CD8-positive, alpha-beta memory T cell (primary cell): ENCODE measurements at regions not wholly inside any gene's neighbourhood (a gene's known extent, or its start where the extent isn't known, plus 50 kb on each side); places are given as distances from the start of the nearest gene placed in this dataset.
"Not testable (repeated sequence)": the region's sequence is repeated elsewhere in the genome, so short reads cannot be mapped to it uniquely, and the experiment has no call there.

Experiments
- CTCF ChIA-PET: fragments of 350-600 bp; sonication (Branson Sonifier 250); formaldehyde crosslinking; loops from one replicate; lab custom pipeline; 2021; ENCODE audit warnings: antibody characterized with exemption; lab: Charles Lee
- POLR2A ChIA-PET: fragments of 350-600 bp; sonication (Branson Sonifier 250); formaldehyde crosslinking; loops from one replicate; lab custom pipeline; 2021; ENCODE audit warnings: antibody characterized with exemption; lab: Charles Lee
- DNase-seq, 5 donors: peaks; one replicate each; pipeline versions ENCODE4 v3.0.0 to v3.0.0-alpha.2; 2020 to 2022; ENCODE audit warnings: mixed read lengths in 1 of 5
- H3K27ac ChIP-seq: one replicate; pipeline ENCODE4 v1.7.0; 2013; ENCODE audit warnings: low read depth, mild to moderate bottlenecking, low read length, moderate library complexity
- H3K27me3 ChIP-seq: 2 replicates; pipeline ENCODE4 v1.7.0; 2013; ENCODE audit warnings: low read length, mild to moderate bottlenecking; ENCODE audit not compliant: insufficient read depth, poor library complexity, severe bottlenecking
- H3K36me3 ChIP-seq: 2 replicates; pipeline ENCODE4 v1.7.0; 2013; ENCODE audit warnings: mild to moderate bottlenecking, low read length, moderate library complexity; ENCODE audit not compliant: insufficient read depth
- H3K4me1 ChIP-seq: 2 replicates; pipeline ENCODE4 v1.7.0; 2013; ENCODE audit warnings: mild to moderate bottlenecking, low read length, moderate library complexity; ENCODE audit not compliant: insufficient read depth
- H3K4me3 ChIP-seq: 2 replicates; pipeline ENCODE4 v1.7.0; 2013; ENCODE audit warnings: mild to moderate bottlenecking, low read length
- H3K9me3 ChIP-seq: 2 replicates; pipeline ENCODE4 v1.7.0; 2013; ENCODE audit warnings: mild to moderate bottlenecking, low read length
- H3K27ac Mint-ChIP-seq, 8 donors: one replicate each; pipeline ENCODE4 v1.8.0; 2020 to 2021; ENCODE audit warnings: mixed read lengths in 8 of 8, mild to moderate bottlenecking in 6 of 8, inconsistent platforms in 3 of 8, moderate library complexity in 3 of 8
- H3K27me3 Mint-ChIP-seq, 2 donors: one replicate each; pipeline ENCODE4 v1.8.0; 2020 to 2021; ENCODE audit warnings: mixed read lengths in 2 of 2, mild to moderate bottlenecking in 1 of 2, moderate library complexity in 1 of 2
- H3K36me3 Mint-ChIP-seq, 3 donors: one replicate each; pipeline ENCODE4 v1.8.0; 2020 to 2021; ENCODE audit warnings: mixed read lengths in 3 of 3, inconsistent platforms in 1 of 3, mild to moderate bottlenecking in 1 of 3
- H3K4me1 Mint-ChIP-seq, 3 donors: one replicate each; pipeline ENCODE4 v1.8.0; 2020 to 2021; ENCODE audit warnings: mixed read lengths in 3 of 3, inconsistent platforms in 1 of 3, mild to moderate bottlenecking in 1 of 3
- H3K4me3 Mint-ChIP-seq, 7 donors: one replicate each; pipeline ENCODE4 v1.8.0; 2020 to 2021; ENCODE audit warnings: mixed read lengths in 7 of 7, mild to moderate bottlenecking in 6 of 7, moderate library complexity in 4 of 7, inconsistent platforms in 2 of 7
- H3K9me3 Mint-ChIP-seq, 5 donors: one replicate each; pipeline ENCODE4 v1.8.0; 2020 to 2022; ENCODE audit warnings: mixed read lengths in 5 of 5, mild to moderate bottlenecking in 3 of 5, moderate library complexity in 2 of 5, inconsistent platforms in 1 of 5

DNA sequence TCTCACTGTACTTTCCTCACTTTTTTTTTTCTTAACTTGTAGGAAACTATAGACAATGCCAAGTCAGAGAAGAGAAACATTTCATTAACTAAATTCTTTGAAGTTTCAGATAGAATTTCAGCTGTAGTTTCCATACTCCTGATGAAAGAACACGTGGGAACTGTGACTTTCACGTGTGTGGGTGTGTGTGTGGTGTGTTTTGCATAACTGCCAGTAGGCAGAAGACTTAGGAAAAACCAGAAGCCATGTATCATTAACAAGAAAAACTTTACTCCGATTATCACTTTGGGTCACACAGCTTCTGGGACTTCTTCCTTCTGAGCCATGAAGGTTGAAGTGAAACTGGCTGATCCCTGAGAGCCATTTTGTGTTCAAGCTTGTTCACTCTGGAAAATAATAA, 483.3 kb downstream of the TFAP2B start:
- Histone ChIP-seq H3K27ac (no peak overlapping the region), H3K9me3 (no peaks in the 10 kb centered on the region), H3K4me3 (no peak overlapping the region), H3K4me1 (no peaks in the 10 kb centered on the region), H3K27me3 (no peaks in the 10 kb centered on the region), H3K36me3 (no peaks in the 10 kb centered on the region)
- Mint-ChIP-seq H3K27me3 (no peaks in the 10 kb centered on the region), H3K9me3 (peaks cover 0 to 8% (median 2%) of the 10 kb centered on the region in 5 donors), H3K4me1 (no peaks in the 10 kb centered on the region), H3K4me3 (no peak overlapping the region), H3K27ac (no peak overlapping the region), H3K36me3 (no peaks in the 10 kb centered on the region)
- POLR2A ChIA-PET = no interaction called here
- no peak for DNase-seq
- CTCF ChIA-PET = no interaction called here

DNA sequence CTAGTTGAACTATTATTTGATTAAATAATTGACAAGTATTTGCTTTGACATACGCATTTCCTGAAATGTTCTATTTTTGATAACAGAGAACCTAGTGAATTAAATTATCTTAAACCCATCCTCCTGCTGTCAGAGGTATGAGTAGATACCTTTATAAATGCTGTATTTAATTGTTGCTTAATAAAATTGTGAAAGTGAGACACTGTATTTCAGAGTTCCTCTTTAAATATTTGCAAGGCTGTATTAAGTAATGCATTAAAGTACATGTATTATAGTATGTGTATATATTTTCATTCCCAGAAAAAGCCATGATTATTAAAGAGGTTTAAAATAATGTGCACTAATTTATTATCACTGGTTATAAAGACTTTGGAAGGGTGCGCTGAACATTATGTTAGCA, 483.8 kb downstream of the TFAP2B start:
- Histone ChIP-seq H3K27ac (no peak overlapping the region), H3K4me1 (no peaks in the 10 kb centered on the region), H3K27me3 (no peaks in the 10 kb centered on the region), H3K9me3 (no peaks in the 10 kb centered on the region), H3K36me3 (no peaks in the 10 kb centered on the region), H3K4me3 (no peak overlapping the region)
- Mint-ChIP-seq H3K27me3 (no peaks in the 10 kb centered on the region), H3K4me1 (no peaks in the 10 kb centered on the region), H3K27ac (no peak overlapping the region), H3K9me3 (peaks cover 0 to 8% (median 2%) of the 10 kb centered on the region in 5 donors), H3K4me3 (no peak overlapping the region), H3K36me3 (no peaks in the 10 kb centered on the region)
- ChIA-PET CTCF (no interaction called here), POLR2A (no interaction called here)
- no peak for DNase-seq

DNA sequence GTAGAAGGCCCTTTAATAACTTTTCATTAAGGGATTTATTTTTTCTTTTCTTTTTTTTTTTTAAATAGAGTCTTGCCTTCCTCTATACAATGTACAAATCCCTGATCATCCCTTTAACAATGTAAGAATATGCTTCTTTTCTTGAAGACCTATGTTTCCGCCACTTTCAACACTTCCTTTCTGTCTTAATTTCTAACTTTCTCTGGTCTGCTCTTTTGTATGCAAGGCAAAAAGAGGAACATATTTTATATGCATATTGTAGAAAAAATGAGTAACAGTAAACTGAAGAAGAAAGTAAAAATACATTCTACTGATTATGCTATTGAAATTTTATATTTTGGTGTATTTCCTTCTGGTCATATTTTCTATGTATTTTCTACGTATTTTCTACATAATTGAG, 484.7 kb downstream of the TFAP2B start:
- CTCF ChIA-PET = no interaction called here
- no peaks in the 10 kb centered on the region for H3K27me3 Mint-ChIP-seq
- peaks cover 0 to 8% (median 2%) of the 10 kb centered on the region in 5 donors for H3K9me3 Mint-ChIP-seq
- no peaks in the 10 kb centered on the region for H3K27me3 ChIP-seq
- POLR2A ChIA-PET = no interaction called here
- H3K4me1 ChIP-seq = no peaks in the 10 kb centered on the region
- no peak overlapping the region for H3K27ac ChIP-seq
- no peaks in the 10 kb centered on the region for H3K36me3 ChIP-seq
- H3K4me3 Mint-ChIP-seq = no peak overlapping the region
- no peak for DNase-seq
- no peaks in the 10 kb centered on the region for H3K36me3 Mint-ChIP-seq
- no peak overlapping the region for H3K27ac Mint-ChIP-seq
- no peaks in the 10 kb centered on the region for H3K4me1 Mint-ChIP-seq
- H3K9me3 ChIP-seq = no peaks in the 10 kb centered on the region
- no peak overlapping the region for H3K4me3 ChIP-seq

DNA sequence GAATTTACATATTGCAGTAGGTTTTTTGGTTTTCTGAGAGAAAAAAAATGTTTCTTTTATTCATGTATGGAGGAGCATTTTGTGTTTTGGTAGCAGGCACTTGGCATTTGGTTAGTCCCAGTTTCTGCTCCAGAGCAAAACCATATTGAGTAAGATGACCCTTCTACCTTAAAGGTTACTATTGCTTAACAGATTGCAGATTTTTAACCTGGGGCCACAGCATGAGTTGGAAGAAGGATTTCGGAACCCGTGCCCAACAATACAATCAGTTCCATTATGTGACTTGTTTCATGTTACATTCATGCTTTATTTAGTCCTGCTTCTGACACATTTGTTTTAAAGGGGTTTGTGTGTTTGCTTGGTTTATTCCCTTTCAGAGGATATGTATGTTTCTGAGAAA, 496.3 kb downstream of the TFAP2B start:
- Mint-ChIP-seq H3K9me3 (peaks cover 0 to 6% (median 3%) of the 10 kb centered on the region in 5 donors), H3K4me1 (no peaks in the 10 kb centered on the region), H3K36me3 (no peaks in the 10 kb centered on the region), H3K27me3 (peaks cover 0 to 1% of the 10 kb centered on the region in 2 donors), H3K27ac (no peak overlapping the region), H3K4me3 (no peak overlapping the region)
- ChIA-PET CTCF (no interaction called here), POLR2A (no interaction called here)
- no peaks in the 10 kb centered on the region for H3K4me1 ChIP-seq
- no peaks in the 10 kb centered on the region for H3K27me3 ChIP-seq
- H3K9me3 ChIP-seq = no peaks in the 10 kb centered on the region
- no peak overlapping the region for H3K27ac ChIP-seq
- H3K36me3 ChIP-seq = no peaks in the 10 kb centered on the region
- no peak overlapping the region for H3K4me3 ChIP-seq
- no peak for DNase-seq

DNA sequence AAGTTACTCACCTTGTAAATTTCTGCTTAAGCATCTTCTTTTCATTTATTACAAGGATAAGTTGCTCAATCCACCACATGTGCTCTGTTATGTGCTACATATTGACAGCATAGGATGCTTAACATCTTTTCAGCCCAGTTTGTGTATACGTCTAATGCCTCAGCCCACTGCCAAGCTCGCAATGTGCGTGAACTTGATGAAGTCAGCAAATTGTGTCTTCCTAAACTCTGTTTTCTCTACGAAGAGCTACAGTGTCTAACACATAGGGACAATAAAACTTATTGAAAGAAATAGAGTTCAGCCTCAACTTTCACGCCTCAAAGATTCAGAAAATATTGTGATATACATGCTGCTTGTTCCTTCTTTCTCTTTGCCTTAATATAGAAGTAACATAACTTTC, 500.0 kb downstream of the TFAP2B start:
- Histone ChIP-seq H3K27me3 (no peaks in the 10 kb centered on the region), H3K36me3 (no peaks in the 10 kb centered on the region), H3K9me3 (no peaks in the 10 kb centered on the region), H3K4me3 (no peak overlapping the region), H3K27ac (no peak overlapping the region), H3K4me1 (no peaks in the 10 kb centered on the region)
- CTCF ChIA-PET = no interaction called here
- POLR2A ChIA-PET = no interaction called here
- H3K27ac Mint-ChIP-seq = no peak overlapping the region
- no peak for DNase-seq
- peaks cover 0 to 9% (median 9%) of the 10 kb centered on the region in 5 donors for H3K9me3 Mint-ChIP-seq
- H3K27me3 Mint-ChIP-seq = peaks cover 0 to 3% of the 10 kb centered on the region in 2 donors
- no peaks in the 10 kb centered on the region for H3K4me1 Mint-ChIP-seq
- H3K4me3 Mint-ChIP-seq = no peak overlapping the region
- no peaks in the 10 kb centered on the region for H3K36me3 Mint-ChIP-seq

GRCh38 chr6:51321477-51321876, 502.8 kb downstream of the TFAP2B start:
- H3K27me3 ChIP-seq, POLR2A ChIA-PET, H3K4me1 Mint-ChIP-seq, H3K27me3 Mint-ChIP-seq, H3K27ac Mint-ChIP-seq, H3K4me1 ChIP-seq, H3K36me3 Mint-ChIP-seq, H3K36me3 ChIP-seq, DNase-seq, H3K4me3 ChIP-seq, H3K4me3 Mint-ChIP-seq, H3K9me3 ChIP-seq, H3K27ac ChIP-seq, CTCF ChIA-PET: not testable (repeated sequence)
- peaks cover 2 to 12% (median 7%) of the 10 kb centered on the region in 5 donors for H3K9me3 Mint-ChIP-seq

DNA sequence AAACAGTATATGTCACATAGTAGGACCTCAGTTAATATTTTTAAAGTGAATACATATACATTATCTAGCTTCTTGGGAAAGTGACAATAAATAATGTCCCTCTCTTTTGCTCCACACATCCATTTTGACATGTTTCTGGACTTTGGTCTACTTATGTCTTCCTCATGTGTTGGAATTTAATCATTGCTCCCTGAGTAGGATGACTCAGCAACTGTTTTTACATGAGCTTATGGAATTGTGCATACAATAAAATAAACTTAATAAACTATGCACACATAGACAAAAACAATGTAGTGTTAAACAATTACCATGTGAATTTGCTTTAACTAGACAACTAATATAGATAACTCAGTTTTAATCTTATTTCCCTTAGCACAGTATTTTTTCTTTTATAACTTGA, 503.8 kb downstream of the TFAP2B start:
- no peaks in the 10 kb centered on the region for H3K36me3 ChIP-seq
- Mint-ChIP-seq H3K36me3 (no peaks in the 10 kb centered on the region), H3K4me1 (no peaks in the 10 kb centered on the region), H3K27me3 (peaks cover 0 to 3% of the 10 kb centered on the region in 2 donors), H3K27ac (no peak overlapping the region), H3K4me3 (no peak overlapping the region), H3K9me3 (peaks cover 2 to 12% (median 6%) of the 10 kb centered on the region in 5 donors)
- CTCF ChIA-PET = no interaction called here
- H3K4me3 ChIP-seq = no peak overlapping the region
- no peak for DNase-seq
- H3K27me3 ChIP-seq = no peaks in the 10 kb centered on the region
- H3K9me3 ChIP-seq = no peaks in the 10 kb centered on the region
- H3K27ac ChIP-seq = no peak overlapping the region
- no peaks in the 10 kb centered on the region for H3K4me1 ChIP-seq
- POLR2A ChIA-PET = no interaction called here

DNA sequence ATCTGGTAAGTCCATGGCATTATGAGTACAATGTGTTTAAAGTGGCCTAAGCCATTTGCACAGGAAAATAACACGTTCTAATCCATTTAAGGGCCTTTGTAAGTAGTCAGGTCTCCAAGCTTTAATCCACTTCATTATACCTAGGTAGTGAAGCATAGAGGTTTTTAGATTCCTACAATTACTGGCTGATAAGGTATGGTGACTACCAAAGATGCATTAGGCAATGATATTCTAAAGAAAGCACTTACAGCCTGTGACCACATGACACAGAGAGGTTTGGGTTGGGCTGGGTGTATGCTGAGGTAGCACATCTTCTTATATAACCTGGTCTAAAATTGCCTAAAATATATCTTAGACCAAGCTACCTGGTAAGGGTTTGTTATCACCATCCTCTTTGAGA, 504.4 kb downstream of the TFAP2B start:
- Mint-ChIP-seq H3K27me3 (peaks cover 0 to 3% of the 10 kb centered on the region in 2 donors), H3K27ac (no peak overlapping the region), H3K36me3 (no peaks in the 10 kb centered on the region), H3K4me1 (no peaks in the 10 kb centered on the region), H3K9me3 (peaks cover 2 to 12% (median 6%) of the 10 kb centered on the region in 5 donors), H3K4me3 (no peak overlapping the region)
- ChIA-PET POLR2A (no interaction called here), CTCF (no interaction called here)
- Histone ChIP-seq H3K27ac (no peak overlapping the region), H3K4me1 (no peaks in the 10 kb centered on the region), H3K36me3 (no peaks in the 10 kb centered on the region), H3K4me3 (no peak overlapping the region), H3K9me3 (no peaks in the 10 kb centered on the region), H3K27me3 (no peaks in the 10 kb centered on the region)
- DNase-seq = no peak

DNA sequence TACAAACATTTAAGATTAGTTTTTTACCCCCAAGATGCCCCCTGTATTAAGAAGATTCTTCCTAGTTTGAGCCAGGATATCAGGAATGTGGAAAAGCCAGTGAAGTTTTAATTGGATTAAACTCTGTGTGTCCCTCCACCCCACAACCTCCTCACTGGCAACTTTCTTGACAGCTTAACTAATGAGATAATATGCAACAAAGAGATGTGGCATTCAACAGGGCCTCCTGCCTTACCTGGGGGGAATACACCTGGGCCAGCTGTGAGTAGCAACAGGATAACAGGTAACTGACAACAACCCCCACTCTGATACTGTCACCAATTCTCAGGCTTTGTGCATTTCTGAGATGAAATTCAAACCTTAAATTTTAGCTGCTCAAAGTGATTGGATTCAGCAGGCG, 512.3 kb downstream of the TFAP2B start:
- Histone ChIP-seq H3K36me3 (no peaks in the 10 kb centered on the region), H3K27me3 (no peaks in the 10 kb centered on the region), H3K4me3 (no peak overlapping the region), H3K4me1 (no peaks in the 10 kb centered on the region), H3K27ac (no peak overlapping the region), H3K9me3 (no peaks in the 10 kb centered on the region)
- no peak for DNase-seq
- peaks cover 0 to 2% (median 0%) of the 10 kb centered on the region in 3 donors for H3K36me3 Mint-ChIP-seq
- peaks cover 4 to 22% (median 7%) of the 10 kb centered on the region in 5 donors for H3K9me3 Mint-ChIP-seq
- ChIA-PET CTCF (no interaction called here), POLR2A (no interaction called here)
- H3K27me3 Mint-ChIP-seq = no peaks in the 10 kb centered on the region
- no peaks in the 10 kb centered on the region for H3K4me1 Mint-ChIP-seq
- no peak overlapping the region for H3K4me3 Mint-ChIP-seq
- H3K27ac Mint-ChIP-seq = no peak overlapping the region
